HUES64 (cell line): ENCODE measurements at regions not wholly inside any gene's neighbourhood (a gene's known extent, or its start where the extent isn't known, plus 50 kb on each side); places are given as distances from the start of the nearest gene placed in this dataset.

ENCODE experiments used
- H3K27ac ChIP-seq: 2 replicates; pipeline ENCODE4 v1.7.0; 2013; ENCODE audit warnings: low read depth, low read length, inconsistent platforms
- H3K27me3 ChIP-seq: 2 replicates; pipeline ENCODE4 v1.6.1; 2013; ENCODE audit warnings: mild to moderate bottlenecking, low read length; ENCODE audit not compliant: insufficient read depth
- H3K36me3 ChIP-seq: 2 replicates; pipeline ENCODE4 v1.6.1; 2013; ENCODE audit warnings: mild to moderate bottlenecking, low read length; ENCODE audit not compliant: insufficient read depth
- H3K4me1 ChIP-seq: 2 replicates; pipeline ENCODE4 v1.6.1; 2013; ENCODE audit warnings: mild to moderate bottlenecking, low read length, moderate library complexity; ENCODE audit not compliant: insufficient read depth
- H3K4me3 ChIP-seq: 2 replicates; pipeline ENCODE4 v1.5.1; 2013; ENCODE audit warnings: mild to moderate bottlenecking, low read length, moderate library complexity
- H3K9ac ChIP-seq: 2 replicates; pipeline ENCODE4 v1.6.1; 2013; ENCODE audit warnings: mild to moderate bottlenecking, low read depth, low read length
- H3K9me3 ChIP-seq: 2 replicates; pipeline ENCODE4 v1.6.1; 2013; ENCODE audit warnings: low read depth, low read length; ENCODE audit not compliant: insufficient read depth
- WGBS: fragments of 150-250, 120-280 bp; methylation state at CpG from one replicate; pipeline ENCODE4 v1.1.7; 2013; ENCODE audit warnings: missing lambda C conversion rate; 5-methylcytosine and 5-hydroxymethylcytosine counted together

DNA sequence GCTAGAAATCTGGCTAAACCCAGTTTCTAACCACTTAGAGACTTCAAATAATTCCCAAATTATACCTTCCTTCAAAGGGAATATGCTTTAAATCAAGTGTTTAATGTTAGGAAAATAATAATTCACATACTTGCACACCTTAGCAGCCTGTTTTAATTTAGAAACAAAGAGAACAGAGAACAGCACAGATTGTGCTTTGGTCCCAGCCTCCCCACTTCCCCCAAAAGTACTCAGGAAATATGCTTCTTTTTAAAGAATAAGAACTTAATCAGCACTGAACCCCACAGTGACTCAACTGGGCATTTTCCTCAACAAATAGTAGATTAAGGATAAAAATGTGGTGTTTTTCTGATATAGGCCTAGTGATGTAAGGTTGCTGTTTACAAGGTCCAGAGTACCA lies 295.8 kb downstream of the GBA3 start:
- peaks cover 11% of the 10 kb centered on the region; the same call in 1 of the 2 replicates for H3K9me3 ChIP-seq
- no peaks in the 10 kb centered on the region for H3K36me3 ChIP-seq
- H3K9ac ChIP-seq, result no peak overlapping the region
- H3K27me3 ChIP-seq, result no peaks in the 10 kb centered on the region
- H3K27ac ChIP-seq, result no peak overlapping the region
- no peaks in the 10 kb centered on the region for H3K4me1 ChIP-seq
- H3K4me3 ChIP-seq, result no peak overlapping the region

DNA sequence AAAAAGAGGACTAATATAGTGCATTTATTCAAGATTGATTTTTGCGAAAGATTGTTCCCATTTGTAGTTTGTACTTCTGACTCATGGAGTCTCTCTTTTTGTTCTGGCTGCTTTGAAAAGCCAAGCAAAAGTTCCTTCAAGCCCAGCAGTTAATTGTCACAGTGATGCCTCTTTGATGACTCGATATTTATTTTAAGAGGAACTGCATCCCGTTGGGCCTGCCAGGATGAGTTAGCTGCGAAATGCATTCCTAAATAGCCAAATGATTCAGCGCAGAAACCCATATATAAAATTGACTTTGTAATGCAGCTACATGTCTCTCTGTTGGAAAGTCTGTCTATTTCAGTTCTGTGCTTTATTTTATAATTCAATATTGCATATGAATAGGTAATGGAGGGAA lies 295.1 kb downstream of the GBA3 start:
- H3K36me3 ChIP-seq, result no peaks in the 10 kb centered on the region
- no peak overlapping the region for H3K9ac ChIP-seq
- WGBS, result 86% methylated on average over 5 of the region's 5 CpGs
- no peaks in the 10 kb centered on the region for H3K4me1 ChIP-seq
- no peaks in the 10 kb centered on the region for H3K27me3 ChIP-seq
- no peak overlapping the region for H3K27ac ChIP-seq
- H3K9me3 ChIP-seq, result peaks cover 11% of the 10 kb centered on the region; the same call in 1 of the 2 replicates
- no peak overlapping the region for H3K4me3 ChIP-seq

DNA sequence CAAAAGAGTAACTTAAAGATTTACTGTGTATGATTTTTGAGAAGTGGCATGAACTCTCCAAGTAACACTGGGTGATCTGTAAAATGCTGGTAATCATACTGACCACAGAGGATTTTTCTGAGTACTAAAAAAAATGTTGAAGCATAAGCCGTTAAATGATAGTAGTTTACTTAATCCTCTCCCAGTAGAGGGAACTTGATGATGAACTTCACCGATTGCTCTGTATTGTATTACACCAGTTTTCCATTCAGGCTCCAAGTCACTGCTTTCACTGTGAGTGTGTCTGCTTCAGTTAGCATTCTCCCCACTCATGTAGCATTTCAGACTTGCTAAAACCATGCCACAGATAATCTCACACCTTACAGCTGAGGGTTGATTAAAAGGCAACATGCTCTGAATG lies 294.1 kb downstream of the GBA3 start:
- Histone ChIP-seq H3K4me3 (no peak overlapping the region), H3K9me3 (peaks cover 11% of the 10 kb centered on the region; the same call in 1 of the 2 replicates), H3K4me1 (no peaks in the 10 kb centered on the region), H3K9ac (no peak overlapping the region), H3K36me3 (no peaks in the 10 kb centered on the region), H3K27ac (no peak overlapping the region), H3K27me3 (no peaks in the 10 kb centered on the region)
- WGBS, result 95% methylated on average over 2 of the region's 2 CpGs

DNA sequence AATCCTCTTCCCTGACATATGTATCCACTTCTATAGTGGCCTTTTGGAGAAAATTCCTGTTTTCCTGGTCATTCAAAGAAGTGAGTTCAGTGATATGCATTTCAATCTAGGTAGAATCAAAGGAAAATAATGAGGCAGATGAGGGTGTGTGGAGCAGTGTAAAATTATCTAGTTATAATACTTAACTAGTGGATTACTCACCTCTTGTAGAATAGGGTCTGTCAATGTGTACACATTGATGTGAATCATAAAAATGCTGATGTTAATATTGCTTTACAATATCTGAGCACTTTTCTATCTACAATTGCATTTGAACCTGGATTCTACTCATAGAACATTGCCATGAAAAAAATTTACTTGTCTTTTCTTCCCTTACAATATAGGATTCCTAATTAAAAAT lies 293.5 kb downstream of the GBA3 start:
- H3K36me3 ChIP-seq, result no peaks in the 10 kb centered on the region
- H3K9ac ChIP-seq, result no peak overlapping the region
- H3K4me3 ChIP-seq, result no peak overlapping the region
- H3K4me1 ChIP-seq, result no peaks in the 10 kb centered on the region
- no peaks in the 10 kb centered on the region for H3K27me3 ChIP-seq
- no peak overlapping the region for H3K27ac ChIP-seq
- peaks cover 11% of the 10 kb centered on the region; the same call in 1 of the 2 replicates for H3K9me3 ChIP-seq

DNA sequence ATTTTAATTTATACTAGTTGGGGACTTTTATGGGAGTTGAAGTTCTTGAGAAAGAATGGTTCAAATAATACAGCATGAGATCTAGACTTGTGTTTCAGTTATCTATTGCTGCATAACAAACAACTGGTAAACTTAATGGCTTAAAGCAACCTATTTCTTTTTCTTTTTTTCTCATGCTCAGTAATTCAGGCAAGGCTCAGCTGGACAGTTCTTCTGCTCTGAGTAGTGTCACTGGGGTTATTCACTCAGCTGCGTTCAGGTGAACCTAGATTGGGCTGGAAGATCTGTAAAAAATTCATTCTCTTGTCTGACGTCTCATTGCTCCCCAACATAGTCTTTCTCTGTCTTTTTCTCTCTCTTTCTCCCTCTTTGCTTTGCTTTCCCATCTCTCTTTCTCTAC lies 291.7 kb downstream of the GBA3 start:
- Histone ChIP-seq H3K36me3 (no peaks in the 10 kb centered on the region), H3K4me1 (no peaks in the 10 kb centered on the region), H3K27me3 (no peaks in the 10 kb centered on the region), H3K27ac (no peak overlapping the region), H3K9ac (no peak overlapping the region), H3K9me3 (peaks cover 11% of the 10 kb centered on the region; the same call in 1 of the 2 replicates), H3K4me3 (no peak overlapping the region)
- WGBS, result 96% methylated on average over 2 of the region's 2 CpGs

DNA sequence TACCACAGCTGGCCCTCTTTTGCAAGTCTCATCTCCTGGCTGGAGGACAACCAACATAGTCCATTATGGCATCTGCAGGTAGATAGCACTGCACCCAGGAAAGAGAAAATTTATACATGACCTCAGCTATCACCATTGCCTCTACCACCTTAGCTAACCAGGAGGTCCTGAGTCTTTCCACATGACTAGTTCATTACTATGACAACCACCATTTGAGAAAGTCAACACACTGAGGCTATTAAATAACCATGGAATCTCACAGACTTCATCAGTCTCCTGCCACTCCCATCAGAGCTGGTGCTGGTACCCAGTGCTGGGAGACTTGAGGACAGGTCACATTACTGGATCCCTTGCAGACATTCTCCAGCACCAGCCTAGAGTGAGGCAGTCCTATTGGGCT lies 285.9 kb downstream of the GBA3 start:
- Histone ChIP-seq H3K9me3 (peaks cover 6% of the 10 kb centered on the region; the same call in 1 of the 2 replicates), H3K27ac (no peak overlapping the region), H3K4me1 (no peaks in the 10 kb centered on the region), H3K4me3 (no peak overlapping the region), H3K27me3 (no peaks in the 10 kb centered on the region), H3K36me3 (no peaks in the 10 kb centered on the region), H3K9ac (no peak overlapping the region)

DNA sequence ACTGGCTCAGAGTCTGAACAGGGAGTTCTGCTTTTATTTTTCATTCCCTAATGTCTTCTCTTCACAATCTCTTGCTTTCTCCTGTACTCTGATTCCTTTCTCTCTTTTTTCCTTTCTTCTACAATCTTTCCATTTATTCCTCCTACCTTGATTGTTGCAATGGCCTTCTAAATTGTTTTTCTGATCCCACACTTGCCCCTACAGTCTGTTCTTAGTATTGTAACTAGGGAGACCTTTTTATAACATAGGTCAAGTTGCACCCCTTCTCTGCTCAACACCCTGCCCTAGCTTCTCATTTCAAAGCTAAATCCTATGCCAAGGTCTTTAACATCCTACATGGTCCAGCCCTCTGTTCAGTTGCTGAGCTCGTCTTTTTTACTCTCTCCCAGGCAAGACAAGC lies 277.9 kb downstream of the GBA3 start:
- H3K36me3 ChIP-seq, result no peaks in the 10 kb centered on the region
- H3K4me3 ChIP-seq, result no peak overlapping the region
- H3K27me3 ChIP-seq, result no peaks in the 10 kb centered on the region
- no peak overlapping the region for H3K27ac ChIP-seq
- WGBS, result 87% methylated on average over 1 of the region's 1 CpG
- no peak overlapping the region for H3K9ac ChIP-seq
- H3K4me1 ChIP-seq, result no peaks in the 10 kb centered on the region
- peaks cover 5% of the 10 kb centered on the region; the same call in 1 of the 2 replicates for H3K9me3 ChIP-seq

DNA sequence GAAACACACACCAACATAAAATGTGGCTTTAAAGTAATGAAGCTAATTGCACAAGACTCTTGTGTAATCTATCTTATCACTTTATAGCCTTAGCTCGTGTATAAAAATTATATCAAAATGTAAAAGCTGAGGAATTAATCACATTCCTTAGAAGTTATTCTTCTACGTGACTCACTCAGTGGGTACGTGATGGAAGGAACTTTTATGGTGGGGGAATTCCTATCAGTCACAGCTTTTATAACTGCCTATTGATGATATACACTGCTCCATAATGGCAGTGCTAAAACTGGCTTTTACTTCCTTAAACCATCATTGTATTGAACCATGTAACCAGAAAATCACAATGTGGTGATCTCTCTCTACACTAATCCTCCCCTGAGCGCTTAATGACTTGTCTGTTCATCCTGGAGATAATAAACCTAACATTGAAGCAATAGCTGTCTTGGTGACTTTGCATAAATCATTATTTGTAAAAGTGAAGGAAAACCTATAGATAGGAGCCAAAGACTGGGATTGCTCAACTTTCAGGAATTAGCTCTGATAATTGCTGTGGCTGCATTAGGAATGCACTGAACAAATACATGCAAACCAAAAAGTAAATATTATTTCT lies 276.7 kb downstream of the GBA3 start:
- WGBS, result 95% methylated on average over 1 of the region's 4 CpGs
- Histone ChIP-seq H3K27ac (no peak overlapping the region), H3K4me3 (no peak overlapping the region), H3K27me3 (no peaks in the 10 kb centered on the region), H3K9me3 (no peaks in the 10 kb centered on the region; the same call in 1 of the 2 replicates), H3K4me1 (no peaks in the 10 kb centered on the region), H3K36me3 (no peaks in the 10 kb centered on the region), H3K9ac (no peak overlapping the region)

DNA sequence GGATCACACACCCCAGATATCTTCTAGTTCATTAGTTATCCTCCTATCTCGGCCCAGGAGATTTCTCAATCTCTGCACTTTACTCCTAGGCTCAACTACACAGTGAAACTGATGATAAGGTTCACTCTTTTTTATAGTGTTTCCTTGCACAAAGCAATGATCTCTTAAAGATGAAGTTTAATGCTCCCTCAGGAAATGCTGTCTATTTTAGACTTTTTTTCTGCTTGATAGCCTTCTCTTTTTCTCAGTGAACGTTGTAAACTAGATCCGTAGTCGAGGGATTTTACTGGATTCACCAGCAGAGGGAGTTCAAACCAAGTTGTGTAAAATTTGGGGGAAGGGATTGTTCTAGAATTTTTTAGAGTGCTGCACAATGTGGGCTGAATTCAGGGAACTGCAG lies 269.6 kb downstream of the GBA3 start:
- H3K9me3 ChIP-seq, result no peaks in the 10 kb centered on the region
- H3K27me3 ChIP-seq, result no peaks in the 10 kb centered on the region
- no peaks in the 10 kb centered on the region for H3K36me3 ChIP-seq
- 46% methylated on average over 4 of the region's 4 CpGs for WGBS
- H3K9ac ChIP-seq, result no peak overlapping the region
- no peak overlapping the region for H3K4me3 ChIP-seq
- no peak overlapping the region for H3K27ac ChIP-seq
- no peaks in the 10 kb centered on the region for H3K4me1 ChIP-seq

DNA sequence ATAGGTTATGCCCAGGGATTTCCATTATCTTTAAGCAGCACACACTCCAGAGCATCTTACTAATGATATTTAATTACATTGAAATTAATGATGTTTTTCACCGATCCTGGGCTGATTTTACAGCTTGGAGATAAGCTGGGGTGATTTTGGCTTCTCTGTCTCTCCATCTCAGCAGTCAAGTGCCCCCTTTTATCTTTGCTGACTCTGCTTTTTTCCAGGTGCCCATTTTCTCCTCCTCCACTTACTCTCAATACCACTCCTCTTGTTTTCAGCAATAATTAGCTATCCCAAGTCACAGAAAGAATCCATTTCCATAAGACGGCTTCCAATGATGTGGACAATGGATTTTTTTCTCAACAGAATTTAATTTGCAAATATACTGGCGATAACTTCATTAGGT lies 266.7 kb downstream of the GBA3 start:
- Histone ChIP-seq H3K27ac (no peak overlapping the region), H3K4me1 (no peaks in the 10 kb centered on the region), H3K9ac (no peak overlapping the region), H3K4me3 (no peak overlapping the region), H3K36me3 (no peaks in the 10 kb centered on the region), H3K9me3 (no peaks in the 10 kb centered on the region), H3K27me3 (no peaks in the 10 kb centered on the region)
- WGBS, result 97% methylated on average over 3 of the region's 3 CpGs

DNA sequence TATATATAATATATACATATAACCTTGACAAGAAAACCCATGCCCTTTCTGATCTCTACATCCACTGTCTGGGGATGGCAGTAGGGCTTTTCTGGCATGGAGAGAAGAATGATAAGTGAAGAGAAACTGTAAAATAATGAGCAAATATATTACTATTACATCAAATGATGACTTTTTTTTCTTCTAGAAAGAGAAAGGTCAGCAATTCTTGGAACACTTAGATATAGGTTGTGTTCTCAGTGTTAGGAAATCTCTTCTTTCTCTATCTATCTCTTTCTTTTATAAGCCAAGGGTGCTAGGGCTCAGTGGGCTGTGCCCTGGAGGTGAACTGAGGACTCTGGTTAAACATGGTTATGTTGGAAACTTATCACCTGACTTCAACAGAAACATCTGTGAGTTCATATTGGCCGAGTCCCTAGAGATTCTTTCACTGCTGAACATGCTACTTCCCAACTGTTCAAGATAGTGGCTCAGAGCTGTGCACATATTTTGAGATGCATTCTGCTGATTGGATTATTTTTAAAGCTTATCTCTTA lies 265.1 kb downstream of the GBA3 start:
- 87% methylated on average over 1 of the region's 1 CpG for WGBS
- no peaks in the 10 kb centered on the region for H3K4me1 ChIP-seq
- no peak overlapping the region for H3K27ac ChIP-seq
- no peaks in the 10 kb centered on the region for H3K9me3 ChIP-seq
- H3K27me3 ChIP-seq, result no peaks in the 10 kb centered on the region
- no peak overlapping the region for H3K9ac ChIP-seq
- H3K4me3 ChIP-seq, result no peak overlapping the region
- H3K36me3 ChIP-seq, result no peaks in the 10 kb centered on the region
